ENCODE measurements at regions not wholly inside any gene's neighbourhood (a gene's known extent, or its start where the extent isn't known, plus 50 kb on each side); places are given as distances from the start of the nearest gene placed in this dataset.

DNA sequence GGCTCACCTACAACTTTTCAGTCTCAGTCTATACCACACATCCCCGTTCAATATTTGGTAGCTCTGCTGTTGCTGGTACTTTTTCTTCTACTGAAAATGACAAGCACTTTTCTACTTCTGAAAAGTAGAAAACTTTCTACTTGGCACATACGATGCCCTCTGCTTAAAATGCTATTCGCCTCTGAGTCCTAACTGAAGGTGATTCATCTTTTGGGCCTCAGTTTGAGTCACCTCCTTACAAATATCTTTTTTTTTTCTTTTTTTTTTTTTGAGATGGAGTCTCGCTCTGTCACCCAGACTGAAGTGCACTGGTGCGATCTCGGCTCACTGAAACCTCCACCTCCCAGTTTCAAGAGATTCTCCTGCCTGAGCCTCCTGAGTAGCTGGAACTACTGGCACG, 136.0 kb upstream of the CYYR1 start:
- H3K4me1 Mint-ChIP-seq (ENCODE audit: unreplicated experiment): no peaks in the 10 kb centered on the region
- no peak overlapping the region for H3K4me3 Mint-ChIP-seq (ENCODE audit: unreplicated experiment)
- H3K36me3 Mint-ChIP-seq (ENCODE audit: unreplicated experiment): no peaks in the 10 kb centered on the region
- TF ChIP-seq, protein P1, sequence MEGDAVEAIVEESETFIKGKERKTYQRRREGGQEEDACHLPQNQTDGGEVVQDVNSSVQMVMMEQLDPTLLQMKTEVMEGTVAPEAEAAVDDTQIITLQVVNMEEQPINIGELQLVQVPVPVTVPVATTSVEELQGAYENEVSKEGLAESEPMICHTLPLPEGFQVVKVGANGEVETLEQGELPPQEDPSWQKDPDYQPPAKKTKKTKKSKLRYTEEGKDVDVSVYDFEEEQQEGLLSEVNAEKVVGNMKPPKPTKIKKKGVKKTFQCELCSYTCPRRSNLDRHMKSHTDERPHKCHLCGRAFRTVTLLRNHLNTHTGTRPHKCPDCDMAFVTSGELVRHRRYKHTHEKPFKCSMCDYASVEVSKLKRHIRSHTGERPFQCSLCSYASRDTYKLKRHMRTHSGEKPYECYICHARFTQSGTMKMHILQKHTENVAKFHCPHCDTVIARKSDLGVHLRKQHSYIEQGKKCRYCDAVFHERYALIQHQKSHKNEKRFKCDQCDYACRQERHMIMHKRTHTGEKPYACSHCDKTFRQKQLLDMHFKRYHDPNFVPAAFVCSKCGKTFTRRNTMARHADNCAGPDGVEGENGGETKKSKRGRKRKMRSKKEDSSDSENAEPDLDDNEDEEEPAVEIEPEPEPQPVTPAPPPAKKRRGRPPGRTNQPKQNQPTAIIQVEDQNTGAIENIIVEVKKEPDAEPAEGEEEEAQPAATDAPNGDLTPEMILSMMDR (IDR thresholded peaks at IDR 0.05): no peak
- DNase-seq (ENCODE audit: extremely low spot score, unreplicated experiment): no peak
- H3K27ac Mint-ChIP-seq (ENCODE audit: unreplicated experiment): no peak overlapping the region
- no peaks in the 10 kb centered on the region for H3K9me3 Mint-ChIP-seq (ENCODE audit: unreplicated experiment)
- peaks cover 3% of the 10 kb centered on the region for H3K27me3 Mint-ChIP-seq (ENCODE audit: unreplicated experiment)

GRCh38 chr21:26708223-26708800, 135.2 kb upstream of the CYYR1 start:
- no peaks in the 10 kb centered on the region for H3K36me3 Mint-ChIP-seq (ENCODE audit: unreplicated experiment)
- no peaks in the 10 kb centered on the region for H3K9me3 Mint-ChIP-seq (ENCODE audit: unreplicated experiment)
- DNase-seq (ENCODE audit: extremely low spot score, unreplicated experiment): no peak
- TF ChIP-seq, protein P1 (IDR thresholded peaks at IDR 0.05): no peak
- H3K4me1 Mint-ChIP-seq (ENCODE audit: unreplicated experiment): no peaks in the 10 kb centered on the region
- peaks cover 2% of the 10 kb centered on the region for H3K27me3 Mint-ChIP-seq (ENCODE audit: unreplicated experiment)
- no peak overlapping the region for H3K27ac Mint-ChIP-seq (ENCODE audit: unreplicated experiment)
- H3K4me3 Mint-ChIP-seq (ENCODE audit: unreplicated experiment): no peak overlapping the region

DNA sequence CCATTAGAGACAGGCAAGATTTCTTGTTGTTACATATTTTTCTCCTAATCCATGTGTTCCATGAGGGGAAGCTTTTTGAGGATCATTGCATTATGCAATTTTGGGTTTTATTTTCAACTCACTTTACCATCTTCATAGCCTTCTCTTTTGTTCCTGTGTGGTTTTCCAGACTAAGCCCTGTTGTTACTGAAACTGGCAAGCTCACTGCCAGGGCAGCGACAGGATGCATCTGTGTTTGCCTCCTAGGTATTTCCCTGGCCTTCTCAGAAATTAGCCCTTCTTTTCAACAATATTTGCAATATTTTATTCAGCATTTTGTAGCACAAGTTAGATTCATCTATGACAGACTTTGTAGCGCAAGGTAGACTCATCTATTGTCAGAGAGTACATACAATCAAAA, 134.2 kb upstream of the CYYR1 start:
- TF ChIP-seq, protein P1 (IDR thresholded peaks at IDR 0.05): no peak
- Mint-ChIP-seq H3K4me3 (ENCODE audit: unreplicated experiment) (no peak overlapping the region), H3K9me3 (ENCODE audit: unreplicated experiment) (no peaks in the 10 kb centered on the region), H3K27ac (ENCODE audit: unreplicated experiment) (no peak overlapping the region), H3K4me1 (ENCODE audit: unreplicated experiment) (no peaks in the 10 kb centered on the region), H3K27me3 (ENCODE audit: unreplicated experiment) (peaks cover 2% of the 10 kb centered on the region), H3K36me3 (ENCODE audit: unreplicated experiment) (no peaks in the 10 kb centered on the region)
- no peak for DNase-seq (ENCODE audit: extremely low spot score, unreplicated experiment)

DNA sequence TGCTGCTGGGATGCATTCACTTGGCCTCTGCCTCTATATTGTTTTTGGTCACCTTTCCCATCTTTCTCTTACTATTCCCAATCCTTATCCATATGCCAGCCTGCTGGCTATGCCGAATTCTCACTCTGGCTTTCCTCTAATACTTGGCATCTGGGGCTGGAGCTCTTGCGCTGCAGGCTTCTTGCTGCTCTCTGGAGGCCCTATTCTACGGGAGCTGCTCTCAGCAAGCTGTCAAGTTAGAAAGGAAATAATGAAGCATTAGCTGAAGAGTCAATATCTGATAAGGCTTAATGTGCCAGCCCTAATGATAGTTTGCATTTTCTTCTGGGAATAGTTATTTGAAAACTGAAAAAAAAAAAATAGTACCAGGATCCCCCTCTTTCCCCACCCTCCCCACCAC, 125.3 kb upstream of the CYYR1 start:
- TF ChIP-seq, protein P1 (IDR thresholded peaks at IDR 0.05): no peak
- no peaks in the 10 kb centered on the region for H3K9me3 Mint-ChIP-seq (ENCODE audit: unreplicated experiment)
- H3K4me1 Mint-ChIP-seq (ENCODE audit: unreplicated experiment): no peaks in the 10 kb centered on the region
- no peak overlapping the region for H3K4me3 Mint-ChIP-seq (ENCODE audit: unreplicated experiment)
- peaks cover 22% of the 10 kb centered on the region for H3K27me3 Mint-ChIP-seq (ENCODE audit: unreplicated experiment)
- no peaks in the 10 kb centered on the region for H3K36me3 Mint-ChIP-seq (ENCODE audit: unreplicated experiment)
- DNase-seq (ENCODE audit: extremely low spot score, unreplicated experiment): no peak
- no peak overlapping the region for H3K27ac Mint-ChIP-seq (ENCODE audit: unreplicated experiment)

- no peak overlapping the region for H3K4me3 Mint-ChIP-seq (ENCODE audit: unreplicated experiment)
Measured at GRCh38 chr21:26691416-26691815, 118.3 kb upstream of the CYYR1 start.

More at GRCh38 chr21:26691416-26691815, 118.3 kb upstream of the CYYR1 start:
- H3K36me3 Mint-ChIP-seq (ENCODE audit: unreplicated experiment): no peaks in the 10 kb centered on the region
- H3K27me3 Mint-ChIP-seq (ENCODE audit: unreplicated experiment): peaks cover 11% of the 10 kb centered on the region
- H3K4me1 Mint-ChIP-seq (ENCODE audit: unreplicated experiment): no peaks in the 10 kb centered on the region
- no peaks in the 10 kb centered on the region for H3K9me3 Mint-ChIP-seq (ENCODE audit: unreplicated experiment)
- TF ChIP-seq, protein P1 (IDR thresholded peaks at IDR 0.05): no peak
- no peak for DNase-seq (ENCODE audit: extremely low spot score, unreplicated experiment)
- H3K27ac Mint-ChIP-seq (ENCODE audit: unreplicated experiment): no peak overlapping the region

Measured in osteocyte (in vitro differentiated cells).